BLaER1 (cell line): ENCODE measurements at regions not wholly inside any gene's neighbourhood (a gene's known extent, or its start where the extent isn't known, plus 50 kb on each side); places are given as distances from the start of the nearest gene placed in this dataset.

ENCODE experiments used
- H3K27ac ChIP-seq: shearing (Covaris generic); formaldehyde crosslinking; 2 replicates; pipeline ENCODE4 v1.8.1; 2022
- H3K27me3 ChIP-seq: shearing (Covaris generic); formaldehyde crosslinking; 2 replicates; pipeline ENCODE4 v1.8.1; 2022
- H3K36me3 ChIP-seq: shearing (Covaris generic); formaldehyde crosslinking; 2 replicates; pipeline ENCODE4 v1.8.1; 2022
- H3K4me1 ChIP-seq: shearing (Covaris generic); formaldehyde crosslinking; 2 replicates; pipeline ENCODE4 v1.8.1; 2022
- H3K4me2 ChIP-seq: shearing (Covaris generic); formaldehyde crosslinking; 2 replicates; pipeline ENCODE4 v1.8.1; 2022
- H3K4me3 ChIP-seq: shearing (Covaris generic); formaldehyde crosslinking; 2 replicates; pipeline ENCODE4 v1.8.1; 2022
- H3K9ac ChIP-seq: shearing (Covaris generic); formaldehyde crosslinking; 2 replicates; pipeline ENCODE4 v1.8.1; 2022
- H3K9me3 ChIP-seq: shearing (Covaris generic); formaldehyde crosslinking; 2 replicates; pipeline ENCODE4 v1.8.1; 2022
- H4K20me1 ChIP-seq: shearing (Covaris generic); formaldehyde crosslinking; 2 replicates; pipeline ENCODE4 v1.8.1; 2022
- Cebpa-rat ChIP-seq: shearing (Covaris generic); IDR thresholded peaks from 2 replicates; pipeline ENCODE4 v1.8.1; 2022

DNA sequence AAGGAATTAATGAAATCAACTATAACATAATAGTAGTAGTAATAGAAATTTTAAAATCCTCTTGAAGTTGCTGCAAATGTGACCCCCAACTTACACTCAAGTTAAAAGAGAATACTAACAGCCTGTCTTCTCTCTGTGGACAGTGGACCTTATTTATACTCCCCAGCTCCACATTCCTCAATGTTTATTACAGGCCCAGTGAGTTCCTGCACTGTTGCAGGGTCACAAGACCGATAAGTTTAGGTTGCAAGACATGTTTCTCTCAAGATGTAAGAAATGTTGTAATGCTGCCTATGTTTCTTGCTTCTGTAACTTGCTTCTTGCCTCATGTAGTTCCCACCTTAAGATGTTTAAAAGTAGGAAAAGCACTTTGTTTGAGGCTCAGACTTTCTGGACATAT, 888.1 kb downstream of the PDCD6IP start:
- H3K27ac ChIP-seq: no peak overlapping the region
- H3K36me3 ChIP-seq: no peaks in the 10 kb centered on the region
- H3K9me3 ChIP-seq: no peaks in the 10 kb centered on the region
- TF ChIP-seq Cebpa-rat: no peak
- H4K20me1 ChIP-seq: no peaks in the 10 kb centered on the region
- H3K27me3 ChIP-seq: no peaks in the 10 kb centered on the region
- H3K4me3 ChIP-seq: no peak overlapping the region
- no peaks in the 10 kb centered on the region for H3K4me1 ChIP-seq
- H3K4me2 ChIP-seq: no peak overlapping the region
- H3K9ac ChIP-seq: no peak overlapping the region

DNA sequence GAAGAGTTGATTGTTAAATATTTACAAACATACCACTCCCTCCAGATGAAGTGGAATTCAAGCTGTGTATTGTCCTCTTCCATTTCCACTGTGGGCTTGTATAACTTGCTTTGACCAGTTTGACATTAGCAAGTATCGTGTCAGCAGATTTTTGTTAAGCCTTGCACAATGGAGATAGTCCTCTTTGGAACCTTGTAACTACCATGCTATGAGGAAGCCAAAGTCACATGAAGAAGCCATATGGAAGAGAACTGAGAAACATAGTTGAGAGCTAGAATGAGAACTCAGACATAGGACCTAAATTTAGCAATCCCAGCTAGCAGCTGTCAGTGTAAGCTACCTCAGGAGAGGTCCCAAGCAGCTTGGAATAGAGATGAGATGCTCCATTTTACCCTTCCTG, 889.2 kb downstream of the PDCD6IP start:
- no peaks in the 10 kb centered on the region for H3K27me3 ChIP-seq
- H3K36me3 ChIP-seq: no peaks in the 10 kb centered on the region
- H3K27ac ChIP-seq: no peak overlapping the region
- no peaks in the 10 kb centered on the region for H3K9me3 ChIP-seq
- no peaks in the 10 kb centered on the region for H4K20me1 ChIP-seq
- H3K4me1 ChIP-seq: no peaks in the 10 kb centered on the region
- no peak for TF ChIP-seq Cebpa-rat
- H3K4me2 ChIP-seq: no peak overlapping the region
- no peak overlapping the region for H3K9ac ChIP-seq
- no peak overlapping the region for H3K4me3 ChIP-seq

DNA sequence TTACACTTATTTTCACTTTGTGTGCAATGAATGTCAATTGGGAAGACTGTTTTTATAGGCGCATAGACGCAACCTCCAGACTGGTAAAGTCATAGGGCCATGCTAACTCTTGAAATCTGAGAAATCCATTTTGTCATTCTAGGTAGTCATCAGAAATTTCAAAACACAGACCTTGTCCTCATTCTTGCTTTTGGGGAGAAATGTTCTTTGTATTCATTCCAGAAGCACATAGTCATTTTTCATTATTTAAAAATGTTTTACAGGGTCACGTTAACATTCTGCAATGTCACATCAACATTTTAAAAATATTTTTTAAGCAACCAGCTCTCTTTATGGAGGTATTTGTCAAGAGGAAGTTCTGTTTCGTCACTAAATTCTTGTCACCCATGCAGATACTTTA, 898.4 kb downstream of the PDCD6IP start:
- H3K4me3 ChIP-seq: no peak overlapping the region
- no peaks in the 10 kb centered on the region for H3K27me3 ChIP-seq
- no peak overlapping the region for H3K9ac ChIP-seq
- peaks cover 19% of the 10 kb centered on the region for H3K9me3 ChIP-seq
- no peak overlapping the region for H3K27ac ChIP-seq
- no peaks in the 10 kb centered on the region for H4K20me1 ChIP-seq
- TF ChIP-seq Cebpa-rat: no peak
- H3K36me3 ChIP-seq: no peaks in the 10 kb centered on the region
- H3K4me2 ChIP-seq: no peak overlapping the region
- no peaks in the 10 kb centered on the region for H3K4me1 ChIP-seq

DNA sequence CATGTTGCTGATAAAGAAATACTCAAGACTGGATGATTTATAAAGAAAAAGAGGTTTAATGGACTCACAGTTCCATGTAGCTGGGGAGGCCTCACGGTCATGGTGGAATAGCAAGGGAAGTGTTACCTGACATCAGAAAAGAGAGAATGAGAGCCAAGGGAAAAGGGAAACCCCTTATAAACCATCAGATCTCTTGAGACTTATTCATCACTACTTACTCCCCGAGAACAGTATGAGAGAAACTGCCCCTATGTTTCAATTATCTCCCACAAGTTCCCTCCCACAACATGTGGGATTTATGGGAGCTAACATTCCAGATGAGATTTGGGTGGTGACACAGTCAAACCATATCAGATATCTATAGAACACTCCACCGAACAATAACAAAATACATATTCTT, 904.6 kb downstream of the PDCD6IP start:
- Histone ChIP-seq H3K4me2 (no peak overlapping the region), H3K9me3 (peaks cover 34% of the 10 kb centered on the region), H3K27ac (no peak overlapping the region), H3K9ac (no peak overlapping the region), H3K36me3 (no peaks in the 10 kb centered on the region), H4K20me1 (no peaks in the 10 kb centered on the region), H3K4me1 (no peaks in the 10 kb centered on the region), H3K4me3 (no peak overlapping the region), H3K27me3 (no peaks in the 10 kb centered on the region)
- no peak for TF ChIP-seq Cebpa-rat

DNA sequence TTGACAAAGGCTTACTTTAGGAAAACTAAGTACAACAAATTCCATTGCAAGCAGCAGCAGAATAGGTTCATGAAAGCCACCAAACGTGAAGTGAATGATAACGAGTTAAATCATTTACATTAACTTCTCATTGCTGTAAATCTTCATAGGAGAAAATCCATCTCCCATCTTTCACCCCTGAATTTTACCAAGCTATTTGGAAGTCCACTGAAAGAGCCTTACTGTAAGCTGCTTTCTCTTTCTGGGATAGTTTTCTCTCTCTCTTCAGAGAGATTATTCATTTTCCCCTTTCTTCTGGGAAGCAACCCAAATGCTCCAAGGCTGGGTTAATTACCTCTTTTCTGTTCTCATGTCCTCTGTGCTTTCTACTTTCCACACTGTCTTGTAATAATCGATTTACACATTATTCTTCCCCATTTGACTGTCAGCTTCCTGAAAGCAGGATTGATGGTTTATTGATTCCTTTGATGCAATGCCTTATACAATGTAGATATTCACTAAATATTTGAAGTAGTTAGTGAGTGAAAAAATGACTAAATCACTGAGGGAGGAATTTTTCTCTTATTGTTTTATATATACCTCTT, 914.3 kb upstream of the ARPP21 start:
- H3K9ac ChIP-seq: no peak overlapping the region
- H3K4me3 ChIP-seq: no peak overlapping the region
- H3K27ac ChIP-seq: no peak overlapping the region
- no peak overlapping the region for H3K4me2 ChIP-seq
- TF ChIP-seq Cebpa-rat: no peak
- H3K36me3 ChIP-seq: no peaks in the 10 kb centered on the region
- no peaks in the 10 kb centered on the region for H3K9me3 ChIP-seq
- H3K4me1 ChIP-seq: no peaks in the 10 kb centered on the region
- no peaks in the 10 kb centered on the region for H3K27me3 ChIP-seq
- no peaks in the 10 kb centered on the region for H4K20me1 ChIP-seq

DNA sequence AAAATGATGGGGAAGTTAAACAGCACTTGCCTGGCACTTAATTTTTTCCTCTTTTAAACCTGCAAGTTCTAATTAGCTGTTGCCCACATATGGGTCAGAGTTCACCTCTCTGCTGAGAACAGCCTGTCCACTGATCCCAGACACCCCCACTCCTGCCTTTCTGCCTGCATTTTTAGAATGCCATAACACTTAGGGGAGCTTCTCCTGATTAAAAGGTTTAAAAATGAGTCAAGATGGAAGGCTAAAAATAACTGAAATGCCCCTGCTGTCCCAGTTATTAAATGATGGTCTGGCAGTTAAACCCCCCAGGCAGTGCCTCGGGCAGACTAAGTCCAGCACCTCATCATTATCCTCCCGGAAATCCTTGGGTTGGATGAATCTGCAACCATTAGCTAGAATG, 913.6 kb upstream of the ARPP21 start:
- Histone ChIP-seq H3K9ac (no peak overlapping the region), H3K4me3 (no peak overlapping the region), H3K27ac (no peak overlapping the region), H4K20me1 (no peaks in the 10 kb centered on the region), H3K9me3 (no peaks in the 10 kb centered on the region), H3K27me3 (no peaks in the 10 kb centered on the region), H3K36me3 (no peaks in the 10 kb centered on the region), H3K4me1 (no peaks in the 10 kb centered on the region), H3K4me2 (no peak overlapping the region)
- no peak for TF ChIP-seq Cebpa-rat

DNA sequence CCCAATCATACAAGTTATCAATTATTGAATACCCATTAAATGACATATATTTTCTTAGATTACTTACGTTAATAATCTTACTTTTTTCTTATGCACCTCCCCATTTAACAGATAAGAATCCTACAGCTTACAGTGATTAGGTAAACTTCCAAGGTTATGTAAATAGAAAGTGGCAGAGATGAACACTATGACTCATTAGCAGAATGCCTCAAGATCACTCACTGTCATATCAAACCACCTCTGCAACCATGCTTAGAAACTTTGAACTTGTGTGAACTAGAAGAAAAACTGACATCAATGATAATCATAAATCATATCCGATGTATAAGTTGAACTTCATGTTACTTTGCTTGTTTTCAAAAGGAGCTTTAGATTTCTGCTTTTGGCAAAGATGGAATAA, 911.6 kb upstream of the ARPP21 start:
- Histone ChIP-seq H4K20me1 (no peaks in the 10 kb centered on the region), H3K36me3 (no peaks in the 10 kb centered on the region), H3K4me2 (no peak overlapping the region), H3K27me3 (no peaks in the 10 kb centered on the region), H3K4me1 (no peaks in the 10 kb centered on the region), H3K4me3 (no peak overlapping the region), H3K27ac (no peak overlapping the region), H3K9ac (no peak overlapping the region), H3K9me3 (no peaks in the 10 kb centered on the region)
- TF ChIP-seq Cebpa-rat: no peak

DNA sequence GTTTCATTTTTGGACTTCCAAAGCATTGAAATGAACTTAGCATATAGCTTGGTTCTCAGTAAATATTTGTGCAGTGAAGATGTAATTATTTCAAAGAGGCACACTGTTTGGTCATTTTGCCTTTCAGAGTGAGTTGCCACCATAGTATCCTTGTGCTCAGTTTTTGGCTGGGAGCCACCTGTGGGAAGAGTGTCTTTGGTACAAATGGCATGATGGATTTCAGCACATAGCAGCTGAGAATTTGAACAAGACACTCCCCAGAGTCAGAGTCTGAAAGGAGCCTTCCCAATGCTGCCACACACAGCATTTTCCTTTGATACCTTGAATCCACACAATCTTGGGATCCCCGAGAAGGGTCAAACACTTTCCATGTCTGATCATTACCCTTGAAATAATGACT, 897.2 kb upstream of the ARPP21 start:
- Histone ChIP-seq H3K9ac (no peak overlapping the region), H3K4me3 (no peak overlapping the region), H3K4me2 (no peak overlapping the region), H3K9me3 (no peaks in the 10 kb centered on the region), H3K27me3 (no peaks in the 10 kb centered on the region), H4K20me1 (no peaks in the 10 kb centered on the region), H3K27ac (no peak overlapping the region), H3K4me1 (no peaks in the 10 kb centered on the region), H3K36me3 (no peaks in the 10 kb centered on the region)
- TF ChIP-seq Cebpa-rat: no peak

DNA sequence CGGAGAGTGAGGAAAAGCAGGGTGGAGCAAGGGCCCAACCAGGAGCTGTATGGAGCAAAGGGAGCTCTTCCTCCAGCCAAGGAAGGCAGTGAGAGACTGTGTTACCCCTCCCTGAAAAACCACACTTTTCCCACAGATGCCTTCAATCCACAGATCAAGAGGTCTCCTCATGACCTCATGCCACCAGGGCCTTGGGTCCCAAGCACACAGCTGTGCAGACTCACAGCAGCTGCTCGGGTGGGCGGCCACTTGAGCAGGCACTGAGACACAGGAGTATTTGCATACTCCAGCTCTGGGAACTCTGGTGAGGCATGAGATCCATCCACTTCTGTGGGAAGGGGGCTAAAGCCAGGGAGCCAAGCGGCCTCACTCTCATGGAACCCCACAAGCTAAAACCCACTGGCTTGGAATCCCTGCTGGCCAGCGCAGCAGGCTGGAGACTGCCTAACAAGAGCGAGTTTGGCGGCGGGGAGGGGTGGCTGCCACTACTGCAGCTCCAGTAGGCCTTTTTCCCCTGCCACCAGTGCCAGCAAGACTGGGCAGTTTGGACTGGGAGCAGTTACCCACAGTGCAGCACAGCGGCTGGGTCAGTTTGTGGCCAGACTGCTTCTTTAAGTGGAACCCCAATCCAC, 880.6 kb upstream of the ARPP21 start:
- no peak for TF ChIP-seq Cebpa-rat
- Histone ChIP-seq H3K9ac (no peak overlapping the region), H3K4me1 (no peaks in the 10 kb centered on the region), H3K4me2 (no peak overlapping the region), H3K36me3 (no peaks in the 10 kb centered on the region), H3K9me3 (no peaks in the 10 kb centered on the region), H3K4me3 (no peak overlapping the region), H3K27me3 (no peaks in the 10 kb centered on the region), H4K20me1 (no peaks in the 10 kb centered on the region), H3K27ac (no peak overlapping the region)

DNA sequence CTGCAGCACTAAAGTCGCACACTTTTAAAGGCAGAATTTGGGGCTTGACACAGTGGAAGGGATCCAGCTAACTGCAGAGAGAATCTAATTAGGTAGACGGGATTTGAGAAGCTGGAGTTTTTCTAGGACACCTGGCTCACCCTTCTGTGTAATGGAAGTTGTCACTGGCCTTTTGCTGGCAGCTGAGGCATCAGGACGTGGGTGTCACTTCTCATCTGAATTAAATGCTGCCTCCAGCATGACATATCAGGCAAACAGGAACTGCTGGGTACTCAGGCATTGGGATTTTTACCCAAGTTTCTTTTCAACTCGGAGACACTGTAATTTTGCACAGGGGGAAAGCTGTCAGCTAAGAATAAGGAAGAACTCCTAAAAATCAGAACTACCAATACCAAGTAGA, 861.9 kb upstream of the ARPP21 start:
- no peak for TF ChIP-seq Cebpa-rat
- H3K4me2 ChIP-seq: no peak overlapping the region
- H3K4me3 ChIP-seq: no peak overlapping the region
- no peak overlapping the region for H3K9ac ChIP-seq
- H3K27me3 ChIP-seq: no peaks in the 10 kb centered on the region
- no peaks in the 10 kb centered on the region for H3K9me3 ChIP-seq
- no peaks in the 10 kb centered on the region for H3K4me1 ChIP-seq
- no peaks in the 10 kb centered on the region for H3K36me3 ChIP-seq
- H4K20me1 ChIP-seq: no peaks in the 10 kb centered on the region
- no peak overlapping the region for H3K27ac ChIP-seq

DNA sequence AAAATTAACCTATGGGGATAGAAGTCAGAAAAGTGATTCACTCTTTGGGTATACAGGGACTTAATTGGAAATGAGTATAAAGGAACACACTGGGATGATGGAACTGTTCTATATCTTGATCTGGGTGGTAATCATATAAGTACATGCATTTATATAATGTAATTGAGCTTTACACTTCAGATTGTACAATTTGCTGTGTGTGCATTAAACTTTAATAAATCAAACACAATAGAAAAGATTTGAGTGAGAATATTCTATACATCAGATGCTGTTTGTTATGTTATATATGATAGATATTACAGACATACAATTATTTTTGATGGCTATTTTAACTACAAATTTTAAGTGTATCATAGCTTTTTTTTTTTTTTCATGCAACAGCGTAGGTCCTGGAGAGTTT, 860.2 kb upstream of the ARPP21 start:
- H3K36me3 ChIP-seq: no peaks in the 10 kb centered on the region
- TF ChIP-seq Cebpa-rat: no peak

More for the DNA sequence above, 860.2 kb upstream of the ARPP21 start:
- Histone ChIP-seq H3K27ac (no peak overlapping the region), H3K4me2 (no peak overlapping the region), H3K4me3 (no peak overlapping the region), H4K20me1 (no peaks in the 10 kb centered on the region), H3K4me1 (peaks cover 7% of the 10 kb centered on the region; the same call in 1 of the 2 replicates), H3K27me3 (no peaks in the 10 kb centered on the region), H3K9me3 (no peaks in the 10 kb centered on the region), H3K9ac (no peak overlapping the region)
